ENCODE measurements at regions not wholly inside any gene's neighbourhood (a gene's known extent, or its start where the extent isn't known, plus 50 kb on each side); places are given as distances from the start of the nearest gene placed in this dataset.
"Not testable (repeated sequence)": the region's sequence is repeated elsewhere in the genome, so short reads cannot be mapped to it uniquely, and the experiment has no call there.

DNA sequence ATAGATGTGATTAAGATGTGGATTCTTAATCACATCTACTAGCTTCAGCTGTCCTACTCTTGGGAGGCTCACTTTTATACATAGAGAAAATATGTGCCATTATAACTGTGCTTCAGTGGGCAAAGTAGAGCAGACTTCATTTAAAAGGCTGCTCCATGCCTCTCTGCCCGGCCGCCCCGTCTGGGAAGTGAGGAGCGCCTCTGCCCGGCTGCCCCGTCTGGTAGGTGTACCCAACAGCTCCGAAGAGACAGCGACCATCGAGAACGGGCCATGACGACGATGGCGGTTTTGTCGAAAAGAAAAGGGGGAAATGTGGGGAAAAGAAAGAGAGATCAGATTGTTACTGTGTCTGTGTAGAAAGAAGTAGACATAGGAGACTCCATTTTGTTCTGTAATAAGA, 126.4 kb downstream of the TMX1 start:
- H3K4me3 ChIP-seq (ENCODE audit: low read depth, low read length); H3K36me3 ChIP-seq (ENCODE audit: control insufficient read depth, insufficient read depth, low read length); H3K4me1 ChIP-seq (ENCODE audit: control insufficient read depth, insufficient read depth, low read length); H3K9me3 ChIP-seq (ENCODE audit: control insufficient read depth, insufficient read depth, low read length); DNase-seq (ENCODE audit: low read depth in 4 of 6, low spot score in 6 of 6); H3K27ac ChIP-seq (ENCODE audit: low read depth, low read length); H3K27me3 ChIP-seq (ENCODE audit: control insufficient read depth, insufficient read depth, low read length): not testable (repeated sequence)
- 100% methylated on average over 4 of the region's 14 CpGs for WGBS (ENCODE audit: insufficient coverage)

DNA sequence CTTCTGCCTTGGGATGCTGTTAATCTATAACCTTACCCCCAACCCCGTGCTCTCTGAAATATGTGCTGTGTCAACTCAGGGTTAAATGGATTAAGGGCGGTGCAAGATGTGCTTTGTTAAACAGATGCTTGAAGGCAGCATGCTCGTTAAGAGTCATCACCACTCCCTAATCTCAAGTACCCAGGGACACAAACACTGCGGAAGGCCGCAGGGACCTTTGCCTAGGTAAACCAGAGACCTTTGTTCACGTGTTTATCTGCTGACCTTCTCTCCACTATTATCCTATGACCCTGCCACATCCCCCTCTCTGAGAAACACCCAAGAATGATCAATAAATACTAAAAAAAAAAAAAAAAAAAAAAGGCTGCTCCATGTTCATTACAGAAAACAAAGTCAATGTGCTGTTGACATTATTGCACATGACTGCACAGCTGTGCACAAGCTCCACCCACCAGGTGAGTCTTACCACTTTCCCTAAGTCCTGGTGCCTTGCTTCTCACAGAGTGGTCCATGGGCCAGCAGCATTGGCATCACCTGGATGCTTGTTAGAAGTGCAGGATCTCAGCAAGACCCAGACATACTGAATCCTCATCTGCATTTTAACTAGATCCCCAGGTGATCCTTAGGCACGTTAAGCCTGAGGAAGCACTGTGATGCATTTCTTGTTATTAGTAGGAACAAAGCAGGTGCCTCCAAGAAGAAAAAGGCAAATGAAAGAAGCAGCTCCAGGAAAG, 127.0 kb downstream of the TMX1 start:
- peak overlapping the region; percentile 47 for H3K27ac ChIP-seq (ENCODE audit: low read depth, low read length)
- not testable (repeated sequence) for H3K36me3 ChIP-seq (ENCODE audit: control insufficient read depth, insufficient read depth, low read length); H3K4me1 ChIP-seq (ENCODE audit: control insufficient read depth, insufficient read depth, low read length); H3K27me3 ChIP-seq (ENCODE audit: control insufficient read depth, insufficient read depth, low read length); H3K9me3 ChIP-seq (ENCODE audit: control insufficient read depth, insufficient read depth, low read length); H3K4me3 ChIP-seq (ENCODE audit: low read depth, low read length)
- DNase-seq (ENCODE audit: low read depth in 4 of 6, low spot score in 6 of 6), result peak in 1 of 6 donors; percentile 77
- no CpG with 5 or more reads among the region's 7 CpGs for WGBS (ENCODE audit: insufficient coverage)

DNA sequence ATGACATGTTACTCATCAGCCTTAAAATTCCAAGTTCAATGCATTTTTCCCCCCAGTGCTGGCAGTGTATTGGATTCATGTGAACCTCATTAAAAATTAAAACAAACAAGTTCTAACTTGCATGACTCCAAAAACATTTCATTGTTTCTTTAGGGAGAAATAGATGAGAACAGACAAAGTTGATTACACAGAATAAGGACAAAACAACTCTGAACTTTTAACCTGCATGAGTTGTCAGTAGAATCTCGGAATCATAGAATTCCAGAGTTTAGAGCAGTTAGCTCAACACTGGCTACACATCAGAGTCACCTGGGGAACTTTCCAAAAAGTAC, 127.5 kb downstream of the TMX1 start:
- DNase-seq (ENCODE audit: low read depth in 4 of 6, low spot score in 6 of 6), result peak in 1 of 6 donors; percentile 23
- H3K27me3 ChIP-seq (ENCODE audit: control insufficient read depth, insufficient read depth, low read length), result no peaks in the 10 kb centered on the region
- no peak overlapping the region for H3K4me3 ChIP-seq (ENCODE audit: low read depth, low read length)
- no peaks in the 10 kb centered on the region for H3K9me3 ChIP-seq (ENCODE audit: control insufficient read depth, insufficient read depth, low read length)
- WGBS (ENCODE audit: insufficient coverage), result 60% methylated on average over 1 of the region's 1 CpG
- H3K27ac ChIP-seq (ENCODE audit: low read depth, low read length), result peak overlapping the region; percentile 47
- no peaks in the 10 kb centered on the region for H3K36me3 ChIP-seq (ENCODE audit: control insufficient read depth, insufficient read depth, low read length)
- peaks cover 2% of the 10 kb centered on the region for H3K4me1 ChIP-seq (ENCODE audit: control insufficient read depth, insufficient read depth, low read length)

DNA sequence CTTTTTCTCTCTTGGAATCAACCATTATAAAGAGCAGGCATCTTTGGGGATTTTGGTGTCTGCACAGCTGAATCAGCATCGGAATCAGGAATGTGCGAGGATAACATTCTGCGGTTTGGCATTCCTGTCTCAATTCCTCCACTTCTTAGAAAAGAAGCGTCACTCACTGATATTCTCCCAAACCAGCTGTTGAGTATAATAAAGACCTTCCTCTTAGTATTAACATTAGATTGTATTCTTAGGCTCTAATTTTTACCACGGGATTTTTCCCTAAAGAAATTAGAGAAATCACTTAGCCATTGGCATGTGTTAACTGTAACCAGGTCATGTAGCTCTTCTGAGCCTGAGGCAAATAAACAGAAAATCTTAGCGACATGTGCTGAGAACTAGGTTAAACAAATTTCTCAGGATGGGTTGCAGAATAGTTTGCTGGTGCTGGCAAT, 128.7 kb downstream of the TMX1 start:
- DNase-seq (ENCODE audit: low read depth in 4 of 6, low spot score in 6 of 6), result peak in 1 of 6 donors; percentile 51
- 83% methylated on average over 3 of the region's 6 CpGs for WGBS (ENCODE audit: insufficient coverage)
- Histone ChIP-seq H3K9me3 (ENCODE audit: control insufficient read depth, insufficient read depth, low read length) (peaks cover under 1% of the 10 kb centered on the region), H3K36me3 (ENCODE audit: control insufficient read depth, insufficient read depth, low read length) (no peaks in the 10 kb centered on the region), H3K4me1 (ENCODE audit: control insufficient read depth, insufficient read depth, low read length) (peaks cover 2% of the 10 kb centered on the region), H3K27me3 (ENCODE audit: control insufficient read depth, insufficient read depth, low read length) (no peaks in the 10 kb centered on the region), H3K4me3 (ENCODE audit: low read depth, low read length) (no peak overlapping the region), H3K27ac (ENCODE audit: low read depth, low read length) (peak overlapping the region; percentile 43)

DNA sequence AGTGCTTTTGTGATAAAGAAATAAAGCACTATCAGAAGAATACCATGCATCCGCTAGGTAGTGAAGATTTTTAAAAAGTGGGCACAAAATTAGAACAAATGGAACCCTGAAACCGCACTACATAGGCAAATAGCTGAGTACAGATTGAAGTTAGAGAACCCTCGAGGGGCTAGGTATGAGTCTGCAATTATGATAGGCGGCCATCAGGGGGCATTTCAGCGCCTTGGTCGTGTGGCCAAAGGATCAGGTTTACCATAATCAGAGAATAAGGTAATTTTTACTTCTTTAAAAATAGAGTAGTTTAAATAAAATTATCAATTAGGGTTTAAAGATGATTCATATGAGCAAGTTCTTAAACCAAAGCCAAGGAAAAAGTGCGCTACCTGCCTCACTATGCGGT, 129.8 kb downstream of the TMX1 start:
- 90% methylated on average over 2 of the region's 8 CpGs for WGBS (ENCODE audit: insufficient coverage)
- no peak for DNase-seq (ENCODE audit: low read depth in 4 of 6, low spot score in 6 of 6)

DNA sequence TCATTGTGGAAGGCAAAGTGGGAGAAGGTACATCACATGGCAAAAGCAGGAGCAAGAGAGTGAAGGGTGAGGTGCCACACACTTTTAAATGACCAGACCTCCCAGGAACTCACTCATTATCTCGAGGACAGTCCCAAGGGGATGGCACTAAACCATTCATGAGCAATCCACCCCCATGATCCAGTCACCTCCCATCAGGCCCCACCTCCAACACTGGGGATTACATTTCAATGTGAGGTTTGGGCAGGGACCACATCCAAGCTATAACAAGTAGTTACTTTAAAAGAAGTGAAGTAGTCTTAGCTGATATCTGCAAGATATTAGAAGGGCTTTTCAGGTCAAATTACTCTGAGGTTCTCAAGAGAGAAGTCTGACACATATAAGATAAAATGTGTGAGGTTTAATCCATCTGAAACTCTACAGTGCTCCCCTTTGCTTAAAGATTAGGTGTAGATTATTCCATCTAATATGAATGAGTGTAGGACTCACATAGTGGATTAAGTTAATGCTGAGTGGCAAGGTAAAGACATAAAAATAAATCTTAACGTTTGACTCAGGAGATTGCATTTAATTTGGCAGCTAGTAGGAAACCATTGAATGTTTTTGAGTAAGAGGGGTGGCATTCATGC, 130.8 kb downstream of the TMX1 start:
- Histone ChIP-seq H3K27me3 (ENCODE audit: control insufficient read depth, insufficient read depth, low read length) (no peaks in the 10 kb centered on the region), H3K4me3 (ENCODE audit: low read depth, low read length) (no peak overlapping the region), H3K27ac (ENCODE audit: low read depth, low read length) (no peak overlapping the region), H3K9me3 (ENCODE audit: control insufficient read depth, insufficient read depth, low read length) (peaks cover 2% of the 10 kb centered on the region), H3K4me1 (ENCODE audit: control insufficient read depth, insufficient read depth, low read length) (peaks cover 2% of the 10 kb centered on the region), H3K36me3 (ENCODE audit: control insufficient read depth, insufficient read depth, low read length) (no peaks in the 10 kb centered on the region)
- DNase-seq (ENCODE audit: low read depth in 4 of 6, low spot score in 6 of 6), result no peak
- 60% methylated on average over 1 of the region's 2 CpGs for WGBS (ENCODE audit: insufficient coverage)

More for the DNA sequence above, 129.8 kb downstream of the TMX1 start:
- Histone ChIP-seq H3K36me3 (ENCODE audit: control insufficient read depth, insufficient read depth, low read length) (no peaks in the 10 kb centered on the region), H3K4me3 (ENCODE audit: low read depth, low read length) (no peak overlapping the region), H3K27me3 (ENCODE audit: control insufficient read depth, insufficient read depth, low read length) (no peaks in the 10 kb centered on the region), H3K4me1 (ENCODE audit: control insufficient read depth, insufficient read depth, low read length) (peaks cover 2% of the 10 kb centered on the region), H3K9me3 (ENCODE audit: control insufficient read depth, insufficient read depth, low read length) (peaks cover 2% of the 10 kb centered on the region), H3K27ac (ENCODE audit: low read depth, low read length) (no peak overlapping the region)

DNA sequence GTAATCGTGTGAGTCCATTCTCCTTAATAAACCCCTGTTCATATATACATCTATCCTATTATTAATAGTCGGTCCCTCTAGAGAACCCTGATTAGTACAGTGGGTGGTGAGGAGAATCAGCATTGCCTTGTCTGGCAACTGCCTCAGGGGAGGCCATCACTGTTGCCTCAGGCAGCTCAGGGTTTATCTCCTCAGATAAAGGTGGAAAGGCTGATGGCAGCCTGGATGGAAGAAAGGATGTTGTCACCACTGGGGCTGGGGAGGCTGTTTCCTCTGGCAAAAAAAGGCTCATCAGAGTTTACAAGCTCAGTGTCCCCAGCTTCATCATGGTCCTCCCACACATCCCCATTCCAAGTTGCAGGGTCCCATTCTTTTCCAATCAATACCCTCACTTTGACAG, 137.1 kb downstream of the TMX1 start:
- H3K36me3 ChIP-seq (ENCODE audit: control insufficient read depth, insufficient read depth, low read length); H3K27me3 ChIP-seq (ENCODE audit: control insufficient read depth, insufficient read depth, low read length); H3K27ac ChIP-seq (ENCODE audit: low read depth, low read length); H3K4me1 ChIP-seq (ENCODE audit: control insufficient read depth, insufficient read depth, low read length); H3K9me3 ChIP-seq (ENCODE audit: control insufficient read depth, insufficient read depth, low read length); DNase-seq (ENCODE audit: low read depth in 4 of 6, low spot score in 6 of 6); H3K4me3 ChIP-seq (ENCODE audit: low read depth, low read length): not testable (repeated sequence)
- no CpG with 5 or more reads among the region's 2 CpGs for WGBS (ENCODE audit: insufficient coverage)

DNA sequence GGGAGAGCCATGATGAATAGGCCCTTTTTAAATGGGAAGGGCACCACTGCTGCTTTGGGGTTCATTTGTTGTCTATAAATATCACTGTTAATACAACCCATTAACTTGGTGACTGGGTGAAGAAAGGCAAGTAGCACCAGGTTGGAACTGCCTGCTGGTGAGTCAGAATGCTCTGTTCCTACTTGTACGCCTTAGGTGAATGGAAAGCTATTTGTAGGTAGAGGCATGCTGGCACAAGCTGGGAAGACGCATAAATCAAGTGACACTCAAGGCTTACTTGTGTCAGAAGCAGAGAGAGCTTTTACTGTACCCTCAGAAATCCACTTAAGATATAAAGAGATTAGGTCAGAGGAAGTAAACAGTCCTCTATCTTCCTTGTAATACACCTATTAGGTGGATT, 142.5 kb downstream of the TMX1 start:
- Histone ChIP-seq H3K27me3 (ENCODE audit: control insufficient read depth, insufficient read depth, low read length) (no peaks in the 10 kb centered on the region), H3K36me3 (ENCODE audit: control insufficient read depth, insufficient read depth, low read length) (no peaks in the 10 kb centered on the region), H3K4me1 (ENCODE audit: control insufficient read depth, insufficient read depth, low read length) (peaks cover 4% of the 10 kb centered on the region), H3K9me3 (ENCODE audit: control insufficient read depth, insufficient read depth, low read length) (no peaks in the 10 kb centered on the region), H3K4me3 (ENCODE audit: low read depth, low read length) (no peak overlapping the region), H3K27ac (ENCODE audit: low read depth, low read length) (no peak overlapping the region)
- 60% methylated on average over 1 of the region's 2 CpGs for WGBS (ENCODE audit: insufficient coverage)
- DNase-seq (ENCODE audit: low read depth in 4 of 6, low spot score in 6 of 6), result no peak

DNA sequence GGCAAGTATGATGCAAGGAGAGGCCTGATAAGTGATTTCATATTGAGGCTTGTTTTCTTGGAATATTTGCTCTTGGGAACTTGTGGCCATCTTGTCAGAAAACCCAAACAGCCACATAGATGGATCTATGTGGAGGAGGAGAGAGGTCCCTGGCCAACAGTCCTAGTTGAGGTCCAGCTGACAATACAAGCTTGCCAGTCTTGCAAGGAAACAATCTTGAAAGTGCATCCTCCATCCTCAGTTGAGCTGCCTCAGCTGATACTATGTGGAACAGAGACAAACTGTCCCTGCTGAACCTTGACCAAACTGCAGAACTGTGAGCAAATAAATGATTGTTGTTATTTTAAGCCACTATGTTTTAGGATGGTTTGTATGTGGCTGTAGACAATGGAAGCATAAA, 146.4 kb downstream of the TMX1 start:
- H3K36me3 ChIP-seq (ENCODE audit: control insufficient read depth, insufficient read depth, low read length), result no peaks in the 10 kb centered on the region
- no peaks in the 10 kb centered on the region for H3K27me3 ChIP-seq (ENCODE audit: control insufficient read depth, insufficient read depth, low read length)
- no peak for DNase-seq (ENCODE audit: low read depth in 4 of 6, low spot score in 6 of 6)
- H3K4me1 ChIP-seq (ENCODE audit: control insufficient read depth, insufficient read depth, low read length), result peaks cover 4% of the 10 kb centered on the region
- H3K27ac ChIP-seq (ENCODE audit: low read depth, low read length), result no peak overlapping the region
- H3K9me3 ChIP-seq (ENCODE audit: control insufficient read depth, insufficient read depth, low read length), result no peaks in the 10 kb centered on the region
- H3K4me3 ChIP-seq (ENCODE audit: low read depth, low read length), result no peak overlapping the region

Data from spinal cord (tissue), 9 donors.